Fibroblast of skin of left biceps (primary cell): ENCODE measurements at regions not wholly inside any gene's neighbourhood (a gene's known extent, or its start where the extent isn't known, plus 50 kb on each side); places are given as distances from the start of the nearest gene placed in this dataset.

Source experiments
- DNase-seq, 2 experiments: peaks; one replicate each; pipeline ENCODE4 v3.0.0-alpha.2; 2013; ENCODE audit warnings: low read depth in 2 of 2

DNA sequence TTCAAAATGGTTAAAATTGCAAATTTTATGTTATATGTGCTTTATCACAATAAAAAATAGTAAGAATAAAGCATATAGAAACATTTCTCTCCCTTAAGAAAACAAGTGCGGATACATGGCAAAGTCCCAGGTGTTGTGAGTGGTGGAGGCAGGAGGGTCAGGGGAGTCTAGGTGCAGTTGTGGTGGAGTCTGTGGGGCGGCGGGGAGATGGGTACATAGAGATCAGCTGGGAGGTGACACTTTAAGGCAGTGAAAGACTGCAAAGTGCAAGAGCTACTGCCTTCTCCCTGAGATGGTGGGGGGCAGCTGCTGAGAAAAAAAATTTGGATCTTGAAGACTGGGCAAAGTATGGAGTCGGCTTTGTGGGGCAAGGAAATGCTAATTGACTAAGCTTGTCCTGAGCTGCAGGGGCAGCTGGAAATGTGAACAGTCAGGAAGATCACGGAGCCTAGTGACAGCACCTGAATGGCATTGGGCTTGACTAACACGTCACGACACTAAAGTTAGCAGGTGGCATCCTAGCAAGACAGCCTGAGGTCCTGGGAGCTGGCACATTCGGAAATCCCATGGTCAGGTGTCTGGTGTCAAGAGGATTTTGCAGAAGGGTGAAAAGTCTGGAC is 72.9 kb upstream of the IRS2 start:
- DNase-seq, result no peak

DNA sequence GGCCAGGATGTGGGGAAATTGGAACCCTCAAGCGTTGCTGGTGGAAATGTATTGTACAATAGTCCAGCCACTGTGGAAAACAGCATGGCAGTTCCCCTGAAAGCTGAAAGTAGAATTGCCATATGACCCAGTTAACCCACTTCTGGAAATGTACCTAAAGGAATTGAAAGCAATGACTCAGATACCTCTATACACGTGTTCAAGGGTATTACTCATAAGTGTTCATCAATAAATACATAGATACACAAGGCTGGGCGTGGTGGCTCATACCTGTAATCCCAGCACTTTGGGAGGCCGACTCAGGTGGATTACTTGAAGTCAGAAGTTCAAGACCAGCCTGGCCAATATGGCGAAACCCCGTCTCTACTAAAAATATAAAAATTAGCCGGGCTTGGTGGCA is 71.9 kb upstream of the IRS2 start:
- no peak for DNase-seq

DNA sequence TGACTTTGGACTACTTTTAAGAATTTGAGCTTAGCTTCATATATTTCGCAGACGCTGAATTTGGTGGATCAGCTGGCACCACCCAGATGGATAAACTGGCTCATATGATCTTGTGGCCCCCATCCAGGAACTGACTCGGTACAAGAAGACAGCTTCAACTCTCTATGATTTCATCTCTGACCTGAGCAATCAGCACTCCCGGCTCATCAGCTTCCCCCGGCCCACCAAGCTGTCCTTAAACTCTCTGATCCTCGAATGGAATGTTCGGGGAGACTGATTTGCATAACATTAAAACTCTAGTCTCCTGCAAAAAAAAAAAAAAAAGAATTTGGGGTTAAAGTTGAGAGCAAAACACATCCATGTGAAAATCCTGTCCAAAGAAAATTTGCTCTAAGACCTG is 71.4 kb upstream of the IRS2 start:
- no peak for DNase-seq

DNA sequence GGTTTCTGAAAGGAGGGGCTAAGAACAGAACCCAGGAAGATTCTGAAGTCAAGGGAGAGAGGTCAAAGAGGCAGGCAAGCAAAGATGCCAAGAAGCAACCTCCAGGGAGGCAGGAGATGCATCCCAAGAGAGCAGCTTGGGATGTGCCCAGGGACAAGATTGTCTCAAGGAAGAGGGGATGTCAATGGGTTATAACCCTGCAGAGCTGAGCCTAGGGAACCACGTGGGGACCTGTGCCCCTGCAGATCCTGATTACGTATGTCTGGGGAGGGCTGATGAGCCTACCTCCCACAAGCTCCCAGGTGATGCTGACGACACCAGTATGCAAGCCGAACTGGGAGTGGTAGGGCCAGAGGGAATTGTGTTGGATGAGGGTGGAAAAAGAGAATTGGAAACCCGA is 70.9 kb upstream of the IRS2 start:
- no peak for DNase-seq

DNA sequence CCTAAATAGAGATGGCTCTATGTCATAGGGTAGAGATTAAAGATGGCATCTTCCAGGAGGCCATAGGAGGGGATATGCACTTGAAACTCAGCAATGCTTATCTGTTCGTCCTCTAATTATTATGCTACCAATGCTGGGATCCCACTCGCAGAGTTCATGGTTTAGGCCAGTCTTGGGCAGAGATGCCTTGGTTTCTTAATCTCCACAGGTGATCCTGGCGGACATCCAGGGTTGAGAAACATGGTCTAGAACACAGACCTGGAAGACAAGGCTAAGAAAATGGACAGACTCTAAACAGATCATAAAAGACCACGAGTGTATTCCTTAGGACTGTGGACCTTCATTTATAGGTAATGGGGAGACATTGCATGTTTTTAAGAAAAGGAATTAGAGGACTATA is 70.0 kb upstream of the IRS2 start:
- DNase-seq, result no peak

DNA sequence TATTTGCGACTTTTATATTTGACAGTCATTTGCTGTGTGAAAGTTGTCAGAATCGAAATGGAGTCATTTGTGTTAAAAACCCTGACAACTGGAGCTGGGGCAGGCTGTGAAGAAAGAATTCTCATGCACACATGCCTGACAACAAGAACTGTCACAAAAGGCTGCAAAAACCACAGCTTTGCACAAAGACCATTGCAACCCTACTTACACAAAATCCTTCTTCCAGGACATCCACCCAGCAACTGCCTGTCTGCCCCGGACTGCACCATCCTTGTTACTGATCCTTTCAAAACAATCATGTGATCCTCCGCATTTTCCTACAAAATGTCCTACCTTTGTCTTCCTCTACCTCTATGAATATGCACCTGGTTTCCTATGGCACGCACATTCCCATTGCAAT is 66.8 kb upstream of the IRS2 start:
- DNase-seq, result no peak

DNA sequence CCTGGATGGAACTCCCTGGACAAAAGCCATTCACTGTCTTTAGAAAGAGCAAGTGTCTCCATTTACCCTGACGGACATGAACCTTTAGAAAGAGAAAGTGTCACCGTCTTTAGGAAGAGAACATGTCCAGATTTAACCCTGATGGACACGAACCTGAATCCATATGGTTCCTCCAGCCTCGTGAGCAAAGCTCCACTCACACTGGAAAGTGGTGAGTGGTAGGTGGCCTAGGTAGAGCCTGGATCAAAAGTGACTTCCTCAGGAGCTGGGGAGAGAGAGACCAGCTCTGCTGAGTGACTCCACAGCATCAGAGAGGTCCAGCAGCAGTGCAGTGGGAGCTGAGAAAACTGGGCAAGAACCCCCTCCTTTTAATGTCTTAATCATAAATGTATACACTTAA is 59.8 kb upstream of the IRS2 start:
- no peak for DNase-seq

DNA sequence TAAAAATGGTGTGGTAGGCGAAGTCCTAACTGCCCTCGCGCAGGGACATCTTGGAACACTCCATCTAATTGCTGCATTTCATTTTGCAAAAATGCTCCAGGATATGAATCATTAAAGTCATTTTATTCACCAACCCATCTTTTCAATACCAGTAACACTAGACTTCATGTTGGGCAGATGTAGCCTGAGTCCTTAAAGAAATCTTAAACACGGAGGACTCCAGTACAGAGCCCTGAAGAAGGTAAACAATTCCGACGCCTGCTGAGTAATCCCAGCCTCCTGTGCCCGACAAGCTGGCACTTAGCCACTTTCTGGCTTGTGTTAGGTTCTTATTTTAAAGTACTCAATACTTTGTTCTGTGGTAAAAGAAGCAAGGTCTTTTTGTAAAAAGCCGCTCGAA is 58.0 kb upstream of the IRS2 start:
- DNase-seq, result no peak

DNA sequence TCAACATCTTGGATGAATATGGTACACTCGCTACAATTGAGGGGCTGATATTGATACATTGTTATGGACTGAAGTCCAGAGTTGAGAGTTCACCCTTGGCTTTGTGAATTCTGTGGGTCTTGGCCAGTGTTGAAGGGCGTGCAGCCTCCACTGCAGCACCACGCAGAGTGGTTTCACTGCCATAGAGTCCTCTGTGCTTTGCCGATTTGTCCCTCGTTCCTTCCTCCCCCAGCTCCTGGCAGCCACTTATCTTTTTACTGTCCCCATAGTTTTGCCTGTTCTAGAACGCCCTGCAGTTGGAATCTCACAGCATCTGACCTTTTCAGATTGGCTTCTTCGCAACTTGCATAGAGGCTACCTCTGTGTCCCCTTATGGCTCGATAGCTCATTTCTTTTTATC is 57.3 kb upstream of the IRS2 start:
- no peak for DNase-seq

DNA sequence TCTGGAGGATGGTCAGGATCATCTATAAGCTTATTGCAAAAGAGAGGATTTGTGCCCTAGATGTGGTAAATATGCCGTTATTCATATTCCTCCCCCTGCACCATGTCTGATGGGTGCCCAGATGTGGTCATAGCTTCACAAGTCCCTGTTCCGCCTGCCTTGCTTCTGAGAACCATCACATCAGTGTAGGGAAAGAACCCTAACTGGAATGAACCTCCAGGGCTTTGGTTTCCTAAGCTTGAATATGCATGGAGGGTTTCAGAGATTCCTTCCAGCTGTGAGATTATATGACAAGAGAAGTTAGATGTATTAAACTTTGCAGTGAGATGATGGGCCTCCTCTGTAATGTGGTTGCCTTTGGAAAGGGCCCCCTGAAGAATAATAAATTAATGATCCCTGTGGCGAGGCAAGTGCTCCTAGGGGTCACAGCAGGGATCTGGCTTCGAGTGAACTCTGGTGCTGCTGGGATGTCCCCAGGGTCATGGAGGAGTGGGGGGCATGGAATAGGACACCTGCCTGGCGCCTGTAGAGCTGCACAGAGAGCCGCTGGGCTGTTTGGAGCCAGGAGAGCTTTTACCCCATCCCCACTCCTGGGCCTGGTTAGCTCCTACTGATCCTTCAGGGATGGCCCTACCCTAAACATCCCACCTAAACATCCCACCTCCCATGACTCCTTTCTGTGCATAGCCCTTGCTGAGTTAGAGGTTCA is 56.0 kb upstream of the IRS2 start:
- DNase-seq, result no peak

DNA sequence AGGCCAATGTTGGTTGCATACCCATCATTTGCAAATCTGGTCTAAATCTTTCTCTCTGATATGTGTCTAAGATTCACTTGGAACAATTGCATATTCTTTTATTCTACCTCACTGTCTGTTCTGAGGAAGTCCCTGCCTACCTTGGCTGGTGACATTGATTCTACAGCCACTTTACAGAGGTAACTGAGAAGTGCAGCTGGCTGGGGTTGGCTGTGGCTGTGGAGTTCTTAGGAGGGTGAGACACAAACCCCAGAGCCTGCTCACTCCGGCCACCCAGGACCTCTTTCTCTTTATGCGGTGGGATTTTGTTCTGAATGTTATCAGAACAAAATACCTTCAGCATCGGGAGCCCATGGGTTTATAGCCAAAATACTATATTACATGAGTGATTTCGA is 54.5 kb upstream of the IRS2 start:
- no peak for DNase-seq

DNA sequence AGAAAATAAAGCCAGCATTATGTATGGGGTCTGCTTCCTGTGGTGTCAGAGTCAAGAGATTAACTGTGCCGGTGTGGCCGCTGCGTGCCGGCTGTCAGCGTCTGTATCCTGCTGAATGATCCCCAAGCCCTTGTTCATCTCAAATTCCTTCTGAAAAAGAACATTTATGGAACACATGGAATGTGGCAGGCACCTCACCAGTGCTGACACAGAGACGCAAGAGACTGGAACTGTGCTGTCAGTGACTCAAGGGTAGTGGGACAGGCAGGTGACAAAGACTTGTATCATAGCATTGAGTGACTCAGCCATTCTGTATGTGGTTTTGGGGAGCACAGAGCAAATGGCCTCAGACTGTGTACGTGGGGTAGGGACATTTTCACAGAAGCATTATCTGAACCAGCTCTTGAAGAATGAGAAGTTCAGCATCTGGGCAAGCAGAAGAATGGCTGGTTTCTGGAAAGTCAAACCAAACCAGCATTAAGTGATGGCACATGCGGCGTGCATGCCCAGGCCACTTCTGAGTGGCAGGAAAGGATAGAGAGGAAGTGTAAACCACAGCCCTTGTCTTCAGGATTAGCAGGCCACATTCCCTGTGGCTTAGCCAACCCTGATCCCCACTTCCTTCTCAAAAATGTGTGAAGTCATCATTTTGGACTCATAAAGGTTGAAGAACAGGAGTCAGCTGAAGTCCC is 54.0 kb upstream of the IRS2 start:
- no peak for DNase-seq

DNA sequence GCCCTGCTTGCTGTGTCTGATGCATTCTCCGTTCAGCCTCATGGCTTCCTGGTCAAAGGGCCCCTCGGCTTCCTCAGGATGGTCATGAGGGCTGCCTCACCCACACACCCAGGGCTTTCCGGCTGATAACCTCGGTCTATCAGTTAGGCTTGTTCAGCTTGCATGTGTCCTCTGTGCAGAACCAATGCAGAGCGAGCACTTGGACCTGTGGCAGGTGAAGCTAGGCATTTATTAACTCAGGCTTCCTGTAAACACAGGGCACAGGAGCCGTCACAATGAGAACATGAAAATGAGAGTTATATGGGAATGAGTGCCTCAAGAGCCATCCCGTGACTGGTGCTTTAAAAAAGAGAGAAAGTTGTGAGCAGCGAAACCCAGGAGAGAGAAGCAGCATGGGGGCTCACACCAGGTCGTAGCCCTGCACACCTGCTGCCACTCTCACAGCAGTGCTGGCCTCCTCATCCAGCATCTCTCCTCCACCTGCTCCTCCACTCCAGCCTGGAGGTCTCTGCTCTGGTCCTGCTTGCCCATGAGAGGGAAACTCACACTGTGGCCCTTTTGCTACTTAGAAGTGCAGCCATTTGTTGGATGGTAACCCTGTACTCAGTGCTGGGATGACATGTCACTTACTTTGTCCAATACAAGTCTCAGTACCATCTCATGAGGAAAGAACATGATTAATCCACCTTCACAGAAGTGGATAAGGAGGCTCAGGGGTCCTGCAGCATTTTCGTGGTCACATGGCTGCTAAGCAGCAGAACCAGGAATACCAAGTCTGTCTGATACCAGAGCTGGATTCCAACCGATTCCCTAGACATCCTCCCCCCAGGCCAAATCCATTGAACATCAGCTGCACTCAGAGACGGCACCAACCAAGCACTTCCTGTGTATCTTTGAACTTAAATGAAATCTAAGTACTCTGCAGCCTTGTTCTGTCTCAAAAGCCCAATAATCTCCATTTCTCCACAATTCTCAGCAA is 50.5 kb upstream of the IRS2 start:
- no peak for DNase-seq
